HEK293T (cell line): ENCODE measurements at regions not wholly inside any gene's neighbourhood (a gene's known extent, or its start where the extent isn't known, plus 50 kb on each side); places are given as distances from the start of the nearest gene placed in this dataset.

Experiments
- BHLHE40 ChIP-seq: fragments of 450-650 bp; IDR thresholded peaks from 2 replicates; pipeline ENCODE4 v1.6.1; 2016; ENCODE audit warnings: mild to moderate bottlenecking, moderate library complexity, borderline replicate concordance
- SP1 ChIP-seq: fragments of 450-650 bp; IDR thresholded peaks from 2 replicates; pipeline ENCODE4 v1.6.1; 2017
- SUZ12 ChIP-seq: fragments of 450-650 bp; IDR thresholded peaks from 2 replicates; pipeline ENCODE4 v1.6.1; 2016; ENCODE audit warnings: mild to moderate bottlenecking
- TARDBP ChIP-seq: fragments of 450-650 bp; IDR thresholded peaks from 2 replicates; pipeline ENCODE4 v1.6.1; 2016

- TF ChIP-seq TARDBP = no peak
- no peak for TF ChIP-seq BHLHE40
- TF ChIP-seq SP1 = no peak
- no peak for TF ChIP-seq SUZ12
These were observed 116.1 kb upstream of the ZNF827 start for GRCh38 chr4:146054676-146055075.
